Astrocyte (in vitro differentiated cells and primary cell): ENCODE measurements at regions not wholly inside any gene's neighbourhood (a gene's known extent, or its start where the extent isn't known, plus 50 kb on each side); places are given as distances from the start of the nearest gene placed in this dataset.

Source experiments
- EZH2 ChIP-seq: IDR thresholded peaks from 2 replicates; pipeline ENCODE4 v1.6.1; 2012; ENCODE audit warnings: mild to moderate bottlenecking, low read length, inconsistent platforms; ENCODE audit not compliant: insufficient read depth
- TF ChIP-seq, protein P1 (sequence below): IDR thresholded peaks from 2 replicates; pipeline ENCODE4 v1.5.1; 2011; ENCODE audit warnings: low read depth, mild to moderate bottlenecking, inconsistent platforms, low read length, moderate library complexity; ENCODE audit not compliant: insufficient read depth

DNA sequence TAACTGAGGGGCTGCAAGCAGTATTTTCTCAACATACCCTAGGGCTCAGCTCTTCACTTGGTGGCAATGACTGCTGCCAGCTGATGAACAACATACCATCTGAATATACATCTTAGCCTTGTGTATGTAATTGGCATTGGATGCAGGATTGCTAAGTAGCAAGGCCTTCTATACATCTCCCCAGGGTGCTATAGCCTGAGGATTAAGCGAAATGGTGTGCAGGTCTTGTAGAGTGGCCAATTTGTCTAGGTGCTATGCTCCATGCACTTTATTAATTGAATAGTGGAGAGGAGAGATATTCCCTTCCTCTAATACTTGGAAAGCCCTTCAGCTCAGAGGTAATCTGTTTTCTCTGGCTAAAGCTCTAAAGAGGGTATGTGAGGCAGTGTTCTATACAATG, 71.9 kb downstream of the KIF2B start:
- TF ChIP-seq, protein P1, sequence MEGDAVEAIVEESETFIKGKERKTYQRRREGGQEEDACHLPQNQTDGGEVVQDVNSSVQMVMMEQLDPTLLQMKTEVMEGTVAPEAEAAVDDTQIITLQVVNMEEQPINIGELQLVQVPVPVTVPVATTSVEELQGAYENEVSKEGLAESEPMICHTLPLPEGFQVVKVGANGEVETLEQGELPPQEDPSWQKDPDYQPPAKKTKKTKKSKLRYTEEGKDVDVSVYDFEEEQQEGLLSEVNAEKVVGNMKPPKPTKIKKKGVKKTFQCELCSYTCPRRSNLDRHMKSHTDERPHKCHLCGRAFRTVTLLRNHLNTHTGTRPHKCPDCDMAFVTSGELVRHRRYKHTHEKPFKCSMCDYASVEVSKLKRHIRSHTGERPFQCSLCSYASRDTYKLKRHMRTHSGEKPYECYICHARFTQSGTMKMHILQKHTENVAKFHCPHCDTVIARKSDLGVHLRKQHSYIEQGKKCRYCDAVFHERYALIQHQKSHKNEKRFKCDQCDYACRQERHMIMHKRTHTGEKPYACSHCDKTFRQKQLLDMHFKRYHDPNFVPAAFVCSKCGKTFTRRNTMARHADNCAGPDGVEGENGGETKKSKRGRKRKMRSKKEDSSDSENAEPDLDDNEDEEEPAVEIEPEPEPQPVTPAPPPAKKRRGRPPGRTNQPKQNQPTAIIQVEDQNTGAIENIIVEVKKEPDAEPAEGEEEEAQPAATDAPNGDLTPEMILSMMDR = no peak
- no peak for TF ChIP-seq EZH2
